ENCODE measurements at regions not wholly inside any gene's neighbourhood (a gene's known extent, or its start where the extent isn't known, plus 50 kb on each side); places are given as distances from the start of the nearest gene placed in this dataset.
"Not testable (repeated sequence)": the region's sequence is repeated elsewhere in the genome, so short reads cannot be mapped to it uniquely, and the experiment has no call there.

DNA sequence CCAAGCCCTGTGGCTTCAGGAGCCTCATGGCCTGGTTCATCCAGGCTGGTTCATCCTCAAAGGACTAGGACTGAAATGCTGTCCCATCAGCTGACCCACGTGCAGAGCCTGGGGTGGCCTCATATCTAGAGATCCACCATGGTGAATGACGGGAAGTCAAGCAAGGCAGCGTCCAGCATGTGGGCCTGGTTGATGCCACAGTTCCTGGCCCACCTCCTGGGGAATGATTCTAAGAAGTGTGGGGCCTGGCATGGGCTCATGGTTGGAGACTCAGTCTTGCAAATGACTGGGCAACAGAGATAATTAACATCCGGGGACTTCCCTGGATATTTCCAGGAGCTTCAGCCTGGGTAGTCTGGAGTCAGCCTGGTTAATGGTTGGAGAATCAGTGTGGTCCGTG lies 302.4 kb upstream of the SFSWAP start:
- Histone ChIP-seq H3K4me1 (peaks cover 0 to 16% of the 10 kb centered on the region in 2 donors), H3K27ac (no peak overlapping the region), H3K27me3 (no peaks in the 10 kb centered on the region), H3K4me3 (replicated peaks in 1 of 3) (no peak overlapping the region), H3K9me3 (no peaks in the 10 kb centered on the region), H3K36me3 (no peaks in the 10 kb centered on the region)
- intact Hi-C loops (cut with DNase I): no loop called here
- 68 to 84% methylated on average over 5 of the region's 5 CpGs for WGBS, 2 donors
- TF ChIP-seq, protein P1, sequence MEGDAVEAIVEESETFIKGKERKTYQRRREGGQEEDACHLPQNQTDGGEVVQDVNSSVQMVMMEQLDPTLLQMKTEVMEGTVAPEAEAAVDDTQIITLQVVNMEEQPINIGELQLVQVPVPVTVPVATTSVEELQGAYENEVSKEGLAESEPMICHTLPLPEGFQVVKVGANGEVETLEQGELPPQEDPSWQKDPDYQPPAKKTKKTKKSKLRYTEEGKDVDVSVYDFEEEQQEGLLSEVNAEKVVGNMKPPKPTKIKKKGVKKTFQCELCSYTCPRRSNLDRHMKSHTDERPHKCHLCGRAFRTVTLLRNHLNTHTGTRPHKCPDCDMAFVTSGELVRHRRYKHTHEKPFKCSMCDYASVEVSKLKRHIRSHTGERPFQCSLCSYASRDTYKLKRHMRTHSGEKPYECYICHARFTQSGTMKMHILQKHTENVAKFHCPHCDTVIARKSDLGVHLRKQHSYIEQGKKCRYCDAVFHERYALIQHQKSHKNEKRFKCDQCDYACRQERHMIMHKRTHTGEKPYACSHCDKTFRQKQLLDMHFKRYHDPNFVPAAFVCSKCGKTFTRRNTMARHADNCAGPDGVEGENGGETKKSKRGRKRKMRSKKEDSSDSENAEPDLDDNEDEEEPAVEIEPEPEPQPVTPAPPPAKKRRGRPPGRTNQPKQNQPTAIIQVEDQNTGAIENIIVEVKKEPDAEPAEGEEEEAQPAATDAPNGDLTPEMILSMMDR (IDR thresholded peaks at IDR 0.05): no peak
- no peak for TF ChIP-seq POLR2A (IDR thresholded peaks at IDR 0.05)
- DNase-seq: no peak

DNA sequence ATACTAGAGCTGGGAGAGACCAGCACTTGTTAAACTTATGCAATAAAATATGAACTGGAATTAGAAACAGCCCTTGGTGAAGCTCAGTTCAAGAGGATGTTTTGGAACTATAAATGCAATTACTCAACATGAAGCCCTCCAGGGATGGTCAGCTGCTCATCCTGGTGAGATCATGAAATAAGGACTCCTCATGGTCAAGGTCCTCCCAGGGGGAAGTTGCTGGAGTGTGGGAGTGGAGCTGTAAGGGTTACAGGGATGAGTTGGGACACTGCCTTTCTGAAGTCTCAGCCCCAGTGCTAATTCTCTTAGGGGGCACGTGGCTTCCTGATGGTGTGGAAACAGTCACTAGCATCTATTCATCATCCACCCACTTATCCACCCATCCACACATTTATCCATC lies 301.7 kb upstream of the SFSWAP start:
- Histone ChIP-seq H3K27ac (no peak overlapping the region), H3K9me3 (no peaks in the 10 kb centered on the region), H3K4me3 (replicated peaks in 1 of 3) (no peak overlapping the region), H3K4me1 (peaks cover 0 to 14% of the 10 kb centered on the region in 2 donors), H3K36me3 (no peaks in the 10 kb centered on the region), H3K27me3 (no peaks in the 10 kb centered on the region)
- intact Hi-C loops (cut with DNase I): no loop called here
- no peak for TF ChIP-seq POLR2A (IDR thresholded peaks at IDR 0.05)
- TF ChIP-seq, protein P1 (IDR thresholded peaks at IDR 0.05): no peak
- DNase-seq: no peak
- WGBS, 2 donors: 60 to 61% methylated on average over 1 of the region's 1 CpG

DNA sequence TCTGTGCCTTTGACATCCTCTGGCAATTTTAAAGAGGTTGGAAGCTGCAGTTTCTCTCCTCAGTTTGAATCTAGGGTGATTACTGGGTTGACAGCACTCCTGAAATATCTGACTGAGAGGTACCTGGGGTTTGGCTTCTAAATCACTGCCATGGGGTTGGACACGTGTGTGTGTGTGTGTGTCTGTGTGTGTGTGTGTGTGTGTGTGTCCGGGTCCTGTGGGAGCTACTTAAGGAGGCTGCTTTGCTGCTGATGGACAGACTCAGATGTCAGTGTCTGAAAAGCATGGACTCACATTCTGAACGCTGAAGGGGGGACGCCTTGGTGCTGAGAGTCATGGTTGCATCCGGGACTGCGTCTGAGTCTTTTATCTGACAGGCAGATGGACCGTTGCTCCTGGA lies 299.1 kb upstream of the SFSWAP start:
- H3K27me3 ChIP-seq; H3K9me3 ChIP-seq; H3K4me3 ChIP-seq (replicated peaks in 1 of 3); intact Hi-C loops (cut with DNase I); H3K27ac ChIP-seq; DNase-seq; H3K36me3 ChIP-seq: not testable (repeated sequence)
- peaks cover 0 to 13% of the 10 kb centered on the region in 2 donors for H3K4me1 ChIP-seq
- 80 to 93% methylated on average over 2 to 7 of the region's 7 CpGs for WGBS, 2 donors

DNA sequence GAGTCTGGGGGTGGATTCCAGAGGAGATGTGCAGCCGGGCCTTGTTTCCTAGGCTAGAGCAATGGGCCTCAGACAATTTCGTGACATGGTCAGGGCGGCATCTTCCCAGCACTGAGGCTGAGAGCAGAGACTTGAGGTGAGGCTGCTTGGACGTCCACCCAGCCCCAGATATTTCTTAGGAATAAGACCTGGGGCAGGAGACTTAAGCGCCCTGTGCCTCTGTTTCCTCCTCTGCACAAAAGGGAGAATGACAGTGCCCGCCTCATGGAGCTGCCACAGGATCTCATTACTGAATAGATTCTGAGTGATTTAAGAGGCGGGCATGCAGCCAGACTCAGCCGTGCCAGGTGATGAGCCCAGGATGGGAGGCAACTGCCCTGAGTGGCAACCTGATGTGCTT lies 297.9 kb upstream of the SFSWAP start:
- intact Hi-C loops (cut with DNase I): no loop called here
- Histone ChIP-seq H3K27ac (no peak overlapping the region), H3K36me3 (no peaks in the 10 kb centered on the region), H3K9me3 (no peaks in the 10 kb centered on the region), H3K4me3 (replicated peaks in 1 of 3) (no peak overlapping the region), H3K4me1 (peaks cover 0 to 2% of the 10 kb centered on the region in 2 donors), H3K27me3 (no peaks in the 10 kb centered on the region)
- DNase-seq: no peak
- 70 to 79% methylated on average over 6 to 8 of the region's 8 CpGs for WGBS, 2 donors
- no peak for TF ChIP-seq POLR2A (IDR thresholded peaks at IDR 0.05)
- TF ChIP-seq, protein P1 (IDR thresholded peaks at IDR 0.05): no peak

DNA sequence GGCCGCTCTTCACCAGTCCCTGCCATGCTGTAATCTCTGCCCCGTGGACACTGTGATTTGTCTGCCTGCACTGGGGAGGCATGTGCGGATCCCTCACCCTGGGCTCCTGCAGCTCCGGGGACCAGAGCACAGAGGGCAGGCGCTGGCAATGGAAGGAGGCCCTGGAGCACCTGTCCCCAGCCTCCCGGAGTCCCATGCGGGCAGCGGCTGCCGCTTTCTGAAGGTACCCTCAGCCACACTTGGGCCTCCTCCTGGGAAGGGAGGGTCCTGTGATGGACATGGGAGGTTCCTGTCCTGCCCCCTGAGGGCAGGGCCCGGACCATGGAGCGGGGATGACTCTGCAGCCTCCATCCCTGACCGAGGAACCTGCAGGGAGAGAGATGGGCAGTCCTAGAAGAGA lies 297.4 kb upstream of the SFSWAP start:
- Histone ChIP-seq H3K4me3 (replicated peaks in 1 of 3) (no peak overlapping the region), H3K9me3 (no peaks in the 10 kb centered on the region), H3K4me1 (no peaks in the 10 kb centered on the region), H3K36me3 (no peaks in the 10 kb centered on the region), H3K27me3 (no peaks in the 10 kb centered on the region), H3K27ac (no peak overlapping the region)
- no CpG with 5 or more reads among the region's 12 CpGs for WGBS, 2 donors
- no peak for DNase-seq
- TF ChIP-seq, protein P1 (IDR thresholded peaks at IDR 0.05): no peak
- no peak for TF ChIP-seq POLR2A (IDR thresholded peaks at IDR 0.05)
- intact Hi-C loops (cut with DNase I): no loop called here

DNA sequence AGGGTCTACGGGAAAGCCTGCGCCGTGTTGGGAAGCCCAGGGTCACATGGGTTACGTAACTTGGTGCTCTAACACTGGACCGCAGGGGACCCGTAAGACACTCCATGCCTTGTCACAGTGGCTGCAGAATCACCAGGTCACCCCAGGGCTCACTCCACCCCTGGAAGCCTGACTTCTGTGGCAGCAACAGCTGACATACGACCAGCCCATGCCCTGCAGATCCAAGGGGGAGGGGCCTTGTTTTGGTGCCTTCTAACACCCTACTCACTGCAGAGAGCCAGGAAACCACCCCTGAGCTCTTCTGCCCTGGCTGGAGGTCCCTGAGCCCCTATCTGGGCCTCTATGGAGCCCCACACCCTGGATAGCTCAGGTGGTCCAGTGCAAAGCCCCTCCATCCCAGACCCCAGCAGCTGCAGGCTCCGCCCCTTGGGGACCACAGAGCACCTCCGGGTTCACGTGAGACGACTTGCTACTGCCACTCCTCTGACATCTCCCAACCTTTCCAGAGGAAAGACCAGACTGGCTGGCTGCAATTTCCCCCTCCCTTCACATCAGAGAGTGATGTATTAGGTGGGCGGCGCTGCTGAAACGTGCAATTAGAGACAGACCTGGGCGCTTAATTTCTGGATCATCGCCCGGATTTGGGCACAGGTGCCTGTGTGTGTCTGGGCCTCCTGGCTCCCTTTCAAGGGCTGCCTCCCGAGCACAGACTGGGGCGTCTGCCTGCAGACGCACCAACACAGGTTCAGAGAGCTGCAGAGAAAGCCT lies 296.6 kb upstream of the SFSWAP start:
- H3K27ac ChIP-seq; H3K27me3 ChIP-seq; H3K9me3 ChIP-seq; H3K4me3 ChIP-seq (replicated peaks in 1 of 3); intact Hi-C loops (cut with DNase I); H3K36me3 ChIP-seq; DNase-seq; H3K4me1 ChIP-seq: not testable (repeated sequence)
- WGBS, 2 donors: 83 to 85% methylated on average over 1 to 3 of the region's 20 CpGs
